Gastroesophageal sphincter (tissue), 3 donors: ENCODE measurements at regions not wholly inside any gene's neighbourhood (a gene's known extent, or its start where the extent isn't known, plus 50 kb on each side); places are given as distances from the start of the nearest gene placed in this dataset.

Experiments
- CTCF ChIP-seq, 4 experiments: fragments of 200-600 bp in 2 of 4; fragments of 450-650 bp in 2 of 4; sonication (generic) in 1 of 4; IDR thresholded peaks; one replicate each; pipeline ENCODE4 v1.5.1; 2017 to 2019; ENCODE audit warnings: antibody characterized with exemption in 4 of 4, mild to moderate bottlenecking in 2 of 4, moderate library complexity in 2 of 4
- EP300 ChIP-seq: sonication (generic); formaldehyde crosslinking; IDR thresholded peaks from one replicate; pipeline ENCODE4 v1.6.1; 2017; ENCODE audit warnings: antibody characterized with exemption, mild to moderate bottlenecking
- POLR2A ChIP-seq, 2 donors: fragments of 450-650 bp; IDR thresholded peaks; one replicate each; pipeline ENCODE4 v1.6.1; 2017; ENCODE audit warnings: antibody characterized with exemption in 2 of 2, mild to moderate bottlenecking in 2 of 2, moderate library complexity in 1 of 2
- POLR2AphosphoS5 ChIP-seq: sonication (generic); formaldehyde crosslinking; IDR thresholded peaks from one replicate; pipeline ENCODE4 v1.6.1; 2017; ENCODE audit warnings: antibody characterized with exemption

GRCh38 chrX:149302705-149303104 lies 202.4 kb downstream of the IDS start:
- TF ChIP-seq CTCF (IDR thresholded peaks at IDR 0.05): no peak
- TF ChIP-seq POLR2AphosphoS5: no peak
- TF ChIP-seq POLR2A (IDR thresholded peaks at IDR 0.05): no peak
- TF ChIP-seq EP300: no peak
